Anterior cingulate cortex (tissue), 58 donors: ENCODE measurements at regions not wholly inside any gene's neighbourhood (a gene's known extent, or its start where the extent isn't known, plus 50 kb on each side); places are given as distances from the start of the nearest gene placed in this dataset.

ENCODE experiments used
- DNase-seq, 58 donors: peaks; one replicate each; lab custom pipeline; 2025; lab: John Stamatoyannopoulos, UW

DNA sequence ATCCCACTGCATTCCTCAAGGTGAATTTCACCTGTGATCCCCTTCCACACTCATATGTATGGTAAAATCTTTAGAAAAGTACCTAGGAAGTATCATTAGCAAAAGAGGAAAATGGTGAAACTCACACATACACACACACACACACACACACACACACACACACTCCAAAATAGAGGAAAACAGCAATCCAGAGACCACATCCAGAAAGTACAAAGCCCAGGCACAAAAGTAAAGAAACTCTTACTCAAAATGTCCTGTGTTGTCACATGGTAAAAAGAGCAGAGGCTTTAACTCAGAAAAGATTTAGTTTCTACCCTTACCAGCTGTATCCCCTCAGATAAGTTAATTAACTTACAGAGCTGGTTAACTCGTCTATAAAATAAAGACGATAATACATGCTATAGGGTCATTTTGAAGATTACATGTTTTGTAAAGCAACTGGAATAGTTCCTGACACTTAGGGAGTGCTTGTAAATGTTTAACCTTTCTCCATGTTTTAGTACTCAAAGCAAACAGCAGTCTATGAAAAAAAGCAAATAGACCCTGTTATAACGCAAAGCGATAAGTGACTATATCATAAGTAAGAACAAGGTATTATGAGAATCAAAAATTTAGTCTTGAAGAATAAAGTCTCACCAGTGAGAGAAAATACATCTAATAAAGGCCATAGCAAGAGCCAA lies 360.0 kb upstream of the LRATD1 start:
- no peak for DNase-seq

DNA sequence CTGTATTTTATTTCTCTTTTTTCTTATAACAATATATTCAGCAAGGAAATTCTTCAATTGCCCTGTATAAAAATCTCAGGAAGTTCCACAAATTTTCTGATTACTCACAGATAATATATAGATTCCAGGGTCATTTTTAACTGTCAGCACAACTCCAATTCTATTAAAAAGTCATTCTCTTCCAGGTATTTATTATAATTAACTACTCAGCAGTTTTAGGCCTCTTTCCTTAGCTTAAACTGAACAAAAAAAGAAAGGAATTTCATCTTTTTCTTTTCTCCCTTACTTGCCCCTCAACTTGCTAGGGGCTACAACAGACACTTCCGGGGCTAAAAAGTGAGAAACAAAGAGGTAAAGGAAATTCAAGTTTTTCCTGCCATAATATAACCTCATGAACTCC lies 358.9 kb upstream of the LRATD1 start:
- DNase-seq, result no peak

DNA sequence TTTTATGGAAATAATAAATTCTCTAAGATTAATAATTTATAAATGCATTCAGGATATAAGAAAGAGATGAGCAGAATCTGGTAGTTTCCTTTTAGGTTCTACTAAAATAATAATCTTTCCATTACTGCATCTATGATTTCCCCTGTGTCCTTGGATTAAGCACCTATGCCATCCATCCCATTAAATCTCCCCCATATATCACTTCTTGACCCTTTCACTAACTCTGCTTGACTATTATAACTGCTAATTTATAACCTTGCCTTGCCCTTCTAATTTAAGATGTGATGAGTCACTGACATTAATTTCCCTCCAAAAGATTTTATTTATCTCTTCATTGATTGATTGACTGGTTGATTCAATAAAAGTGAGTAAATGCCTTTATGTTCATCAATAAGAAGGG lies 348.3 kb upstream of the LRATD1 start:
- no peak for DNase-seq

DNA sequence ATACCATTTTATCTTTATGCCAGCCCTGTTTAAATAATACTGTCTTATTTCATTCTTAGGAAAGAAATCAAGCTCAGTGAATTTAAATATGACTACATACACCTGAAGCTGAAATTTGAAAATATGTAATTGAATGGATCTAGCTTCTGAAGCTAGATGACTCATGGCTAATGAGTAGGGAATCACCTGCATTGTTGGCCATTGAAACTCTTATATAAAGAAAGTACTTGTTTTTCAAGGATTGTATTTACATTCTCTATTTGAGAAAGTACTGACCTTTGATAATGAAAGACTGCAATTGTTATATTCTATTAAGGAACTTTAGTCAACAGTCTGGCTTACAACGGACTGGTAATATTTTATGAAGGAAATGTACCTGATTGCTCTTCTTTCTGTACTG lies 346.7 kb upstream of the LRATD1 start:
- DNase-seq, result no peak

DNA sequence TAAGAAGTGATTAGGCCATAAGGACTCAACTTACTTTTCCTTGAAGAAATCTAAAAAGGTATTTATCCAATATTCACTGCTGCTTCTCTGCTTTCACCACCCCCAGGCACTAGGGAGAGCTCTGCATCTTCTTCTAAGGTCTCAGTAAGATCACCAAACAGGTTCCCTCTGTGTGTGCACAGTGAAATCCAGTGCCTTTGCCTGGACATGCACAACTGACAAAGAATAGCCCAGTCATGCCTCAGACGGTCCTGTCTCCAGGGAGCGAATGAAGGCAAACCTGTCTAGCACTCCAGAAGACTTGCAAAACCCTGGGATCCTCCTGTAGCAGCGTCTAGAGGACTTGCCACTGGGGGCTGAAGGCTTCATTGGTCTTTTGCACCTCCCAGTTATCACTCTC lies 344.5 kb upstream of the LRATD1 start:
- no peak for DNase-seq

DNA sequence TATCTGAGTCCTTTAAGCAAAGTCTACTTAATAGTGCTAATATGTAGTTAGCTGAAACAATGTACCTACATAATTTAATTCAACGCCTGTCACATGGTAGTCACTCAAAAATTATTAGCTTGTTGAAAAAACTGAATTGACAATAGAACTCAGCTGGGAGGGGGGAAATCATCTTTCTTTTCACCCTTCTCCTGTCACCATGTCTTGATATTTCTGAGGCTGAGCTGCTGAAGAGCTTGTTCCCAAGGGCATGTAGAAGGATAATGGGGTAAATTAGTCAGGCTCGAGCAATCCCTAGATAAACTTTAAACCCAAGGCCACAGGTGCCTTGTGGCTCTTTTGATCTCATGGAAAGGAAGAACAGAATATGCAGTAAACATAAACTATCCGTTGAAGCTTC lies 339.6 kb upstream of the LRATD1 start:
- DNase-seq, result no peak

DNA sequence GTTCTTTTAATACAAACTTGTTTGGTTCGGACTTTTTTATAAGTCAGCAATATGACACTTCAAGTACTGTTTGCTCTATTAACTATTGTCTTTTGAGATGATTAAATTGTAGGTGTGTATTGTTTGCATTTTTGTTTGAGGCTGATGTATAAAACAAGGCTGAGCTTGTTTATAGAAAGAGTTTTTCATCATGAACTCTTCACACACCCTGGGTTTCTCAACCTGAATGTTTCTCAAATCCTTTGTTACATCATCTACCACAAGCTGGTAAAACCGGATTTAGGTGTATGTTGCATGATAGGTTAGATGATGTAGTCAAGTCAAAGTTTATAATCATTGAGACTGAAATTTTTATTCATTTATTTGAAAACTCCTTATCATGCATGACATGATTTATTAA lies 335.2 kb upstream of the LRATD1 start:
- no peak for DNase-seq

DNA sequence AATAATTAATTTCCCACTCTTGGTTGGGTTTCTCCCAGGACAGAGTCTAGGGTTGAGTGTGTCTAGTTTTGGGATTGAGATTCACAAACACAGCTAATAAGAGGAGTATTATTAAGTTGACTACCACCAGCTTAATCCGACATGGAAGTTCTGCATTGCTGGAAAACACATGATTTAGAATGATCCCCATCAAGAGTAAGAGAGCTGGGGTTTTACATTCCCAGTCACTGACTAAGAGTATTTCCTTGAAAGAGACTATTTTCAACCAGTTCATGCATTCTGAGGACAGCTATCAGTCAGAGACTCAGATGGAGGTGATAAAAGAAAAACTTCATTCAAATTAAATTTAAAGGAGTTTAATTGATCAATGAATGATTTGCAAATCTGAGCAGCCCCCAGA lies 334.6 kb upstream of the LRATD1 start:
- DNase-seq, result no peak

DNA sequence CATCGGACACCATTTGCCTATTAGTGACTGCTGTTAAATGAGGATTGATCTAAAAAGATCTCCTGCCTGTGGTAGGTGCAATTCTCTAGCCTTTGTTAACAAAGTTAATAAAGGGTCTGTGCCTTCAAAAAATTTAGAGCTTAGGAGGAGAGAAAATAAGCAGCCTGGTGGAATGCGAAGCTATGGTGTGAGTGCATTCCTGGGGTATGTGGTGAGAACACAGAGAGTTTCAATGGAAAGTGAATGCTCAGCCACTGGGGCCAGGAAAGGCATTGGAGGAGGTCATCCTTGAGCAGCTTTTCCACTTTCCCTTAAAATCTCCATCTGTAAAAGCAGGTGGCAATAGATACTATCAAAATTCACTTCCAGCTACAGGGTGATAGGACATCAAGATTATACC lies 331.2 kb upstream of the LRATD1 start:
- no peak for DNase-seq

DNA sequence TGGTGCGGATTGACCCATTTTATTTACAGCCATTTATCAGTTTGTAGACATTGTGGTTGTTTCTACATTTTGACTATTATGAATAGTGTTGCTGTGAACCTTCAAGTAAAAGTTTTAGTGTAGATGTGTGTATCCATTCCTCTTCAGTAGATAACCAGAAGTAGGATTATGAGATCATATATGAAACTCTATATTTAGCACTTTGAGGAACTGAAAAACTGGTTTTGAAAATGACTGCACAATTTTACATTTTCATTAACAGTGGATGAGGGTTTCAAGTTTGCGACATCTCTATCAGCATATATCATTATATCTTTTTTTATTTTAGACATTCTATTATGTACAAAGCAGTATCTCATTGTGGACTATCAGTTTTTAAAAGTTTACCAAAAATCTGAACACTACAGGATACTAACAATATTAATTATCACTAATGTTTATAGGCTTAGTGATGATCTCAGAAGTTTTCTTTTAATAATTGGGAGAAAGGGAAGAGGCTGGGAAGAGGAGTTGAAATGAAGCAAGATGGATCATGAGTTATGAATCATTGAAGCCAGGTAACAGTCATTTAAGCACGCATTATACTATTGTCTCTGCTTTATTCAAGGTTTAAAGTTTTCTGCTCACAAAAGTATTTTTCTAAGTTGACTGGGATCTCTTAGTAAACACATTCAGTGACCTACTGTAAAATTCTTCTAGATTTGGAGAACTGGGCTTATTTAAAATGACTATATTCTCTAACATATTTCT lies 329.0 kb upstream of the LRATD1 start:
- no peak for DNase-seq

DNA sequence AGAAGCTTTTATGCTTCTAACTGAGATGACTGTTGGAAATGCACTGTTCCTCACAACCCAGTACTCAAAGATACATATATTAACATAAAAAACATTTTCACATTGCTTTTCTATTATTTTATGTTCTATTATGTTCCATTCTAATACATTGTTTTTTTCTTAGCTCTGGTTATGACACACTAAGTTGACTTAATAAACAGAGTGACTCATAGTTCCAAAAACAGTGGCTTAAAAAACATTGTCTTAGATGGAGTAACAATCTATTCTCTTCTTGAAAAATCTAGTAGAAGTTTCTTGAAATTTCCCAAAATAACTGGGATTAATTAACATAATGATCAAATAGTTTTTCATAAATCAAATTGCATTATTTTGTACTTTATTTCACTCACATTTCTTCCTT lies 328.2 kb upstream of the LRATD1 start:
- no peak for DNase-seq

DNA sequence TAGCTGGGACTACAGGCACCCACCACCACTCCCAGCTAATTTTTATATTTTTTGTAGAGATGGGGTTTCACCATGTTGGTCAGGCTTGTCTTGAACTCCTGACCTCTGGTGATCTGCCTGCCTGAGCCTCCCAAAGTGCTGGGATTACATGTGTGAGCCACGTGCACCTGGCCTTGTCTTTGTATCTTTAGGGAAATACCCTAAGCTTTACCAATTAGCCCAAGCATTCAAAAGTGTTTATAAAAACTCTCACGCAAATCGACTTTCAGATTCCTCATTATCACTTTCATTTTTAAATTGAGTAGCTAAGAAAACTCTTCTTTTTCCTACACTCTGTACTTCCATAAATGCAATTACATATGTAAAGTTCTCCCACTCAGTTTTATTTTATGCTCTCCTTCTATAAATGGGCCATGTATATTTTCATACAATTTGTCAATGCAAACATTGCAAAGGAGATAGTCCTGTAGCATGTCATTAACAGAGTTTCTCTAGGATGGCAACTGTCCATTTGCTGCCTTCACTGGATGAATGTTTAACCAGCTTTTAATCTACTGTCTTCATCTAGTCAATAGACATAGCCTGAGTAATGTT lies 326.2 kb upstream of the LRATD1 start:
- DNase-seq, result no peak

DNA sequence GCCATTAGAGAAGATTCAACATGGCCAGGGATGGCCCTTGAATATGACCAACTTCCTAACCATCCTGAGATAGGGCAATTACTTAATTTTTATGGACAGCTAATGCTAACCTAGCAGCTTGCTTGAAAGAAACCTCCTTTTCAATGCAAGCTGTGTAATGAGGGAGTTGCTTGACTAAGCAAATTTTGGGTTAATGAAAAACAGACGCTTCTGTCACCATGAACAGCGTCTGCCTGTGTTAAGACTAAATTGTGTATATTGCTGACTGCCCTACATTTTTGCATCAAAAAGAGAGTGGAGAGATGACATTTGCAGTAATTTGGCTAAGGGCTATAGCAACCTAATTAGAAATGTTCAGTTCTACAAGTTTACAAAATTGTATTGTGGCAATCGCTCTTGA lies 319.2 kb upstream of the LRATD1 start:
- DNase-seq, result no peak

DNA sequence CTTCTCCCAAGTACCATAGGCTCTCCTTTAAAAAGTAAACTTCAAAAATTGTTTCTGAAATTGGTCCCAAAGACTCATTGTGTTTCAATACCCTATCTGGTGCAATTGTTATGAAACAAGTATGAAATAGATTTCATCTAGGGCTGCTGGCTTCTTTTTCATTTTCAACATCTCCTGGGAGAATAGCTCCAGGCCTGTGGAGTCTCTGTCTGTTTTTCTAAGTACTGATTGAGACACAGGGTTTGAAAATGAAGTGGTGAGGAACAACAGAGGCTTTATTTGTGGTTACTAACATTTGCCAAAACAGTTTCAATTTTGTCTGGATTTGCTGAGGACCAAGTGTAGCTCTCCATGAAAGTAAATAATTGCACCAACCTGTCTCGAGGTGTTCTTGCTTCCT lies 315.9 kb upstream of the LRATD1 start:
- no peak for DNase-seq

DNA sequence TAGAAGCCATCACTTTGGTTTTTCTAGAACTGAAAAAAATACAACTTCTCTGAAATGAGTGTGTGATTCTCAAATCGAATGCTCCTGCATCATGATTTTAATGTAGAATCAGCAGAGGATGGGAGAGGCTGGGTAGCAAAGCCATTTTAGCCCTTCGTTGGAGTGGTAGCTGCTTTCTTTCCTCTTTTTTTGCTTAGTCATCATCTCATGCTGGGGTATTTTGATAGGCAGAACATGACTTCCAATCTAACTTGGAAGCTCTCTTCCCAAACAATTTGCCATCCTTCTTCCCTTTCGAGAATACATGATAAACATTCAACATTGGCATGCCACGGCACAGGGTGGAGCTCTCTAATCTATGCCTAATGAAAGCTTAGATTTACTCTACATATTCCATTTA lies 311.2 kb upstream of the LRATD1 start:
- no peak for DNase-seq

DNA sequence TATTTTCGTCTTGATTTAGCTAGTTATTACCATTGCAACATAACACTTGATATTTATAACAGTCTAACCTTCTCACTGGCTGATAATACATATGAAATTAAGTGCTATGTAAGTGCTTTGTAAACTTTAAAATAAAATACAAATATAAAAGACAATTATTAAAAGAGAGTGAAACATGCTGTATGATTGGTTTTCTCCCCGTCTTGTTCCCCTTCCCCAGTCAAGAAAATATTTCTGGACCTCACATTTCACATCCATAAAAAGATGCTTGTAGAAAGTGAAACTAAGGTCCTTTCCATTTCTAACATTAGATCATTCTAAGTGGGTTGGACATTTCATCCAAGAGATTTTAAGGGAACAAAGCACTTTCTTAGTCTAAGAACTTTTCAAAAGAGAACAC lies 310.2 kb upstream of the LRATD1 start:
- DNase-seq, result no peak

DNA sequence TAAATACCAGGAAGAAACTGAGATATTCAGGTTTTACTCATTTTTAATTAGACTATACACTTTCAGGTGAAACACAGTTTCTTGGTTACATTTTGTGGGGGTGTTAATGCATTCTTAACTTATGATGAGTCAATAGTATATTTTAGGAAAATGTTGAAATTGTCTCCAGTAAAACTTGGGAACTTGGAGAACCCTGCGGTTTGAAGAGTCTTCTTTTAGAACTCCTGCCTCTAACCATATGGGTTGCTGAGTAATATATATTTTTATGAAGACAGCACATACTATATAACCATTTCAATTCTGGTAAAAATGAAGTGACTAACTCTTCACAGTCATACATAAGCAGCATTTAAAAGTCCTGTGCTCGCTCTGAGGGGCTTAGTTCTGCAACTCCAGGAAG lies 308.2 kb upstream of the LRATD1 start:
- DNase-seq, result peak in 1 of 58 donors; percentile 9

DNA sequence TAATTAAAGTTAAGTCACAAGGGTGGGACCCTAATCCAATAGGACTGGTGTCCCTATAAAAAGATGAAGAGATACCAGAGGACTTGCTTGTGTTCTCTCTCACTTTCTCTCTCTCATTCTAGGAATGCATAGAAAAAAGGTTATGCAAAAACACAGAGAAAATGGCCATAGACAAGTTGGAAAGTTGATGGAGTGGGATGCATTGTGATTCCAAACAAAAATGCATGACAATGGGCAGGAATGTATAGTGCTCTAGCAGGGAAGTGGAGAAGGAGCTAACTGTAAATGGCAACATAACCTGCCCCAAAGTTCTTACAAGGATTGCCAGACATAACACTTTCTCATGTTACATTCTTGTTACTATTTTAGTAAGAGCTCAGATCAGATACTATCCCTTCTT lies 301.6 kb upstream of the LRATD1 start:
- DNase-seq, result no peak

DNA sequence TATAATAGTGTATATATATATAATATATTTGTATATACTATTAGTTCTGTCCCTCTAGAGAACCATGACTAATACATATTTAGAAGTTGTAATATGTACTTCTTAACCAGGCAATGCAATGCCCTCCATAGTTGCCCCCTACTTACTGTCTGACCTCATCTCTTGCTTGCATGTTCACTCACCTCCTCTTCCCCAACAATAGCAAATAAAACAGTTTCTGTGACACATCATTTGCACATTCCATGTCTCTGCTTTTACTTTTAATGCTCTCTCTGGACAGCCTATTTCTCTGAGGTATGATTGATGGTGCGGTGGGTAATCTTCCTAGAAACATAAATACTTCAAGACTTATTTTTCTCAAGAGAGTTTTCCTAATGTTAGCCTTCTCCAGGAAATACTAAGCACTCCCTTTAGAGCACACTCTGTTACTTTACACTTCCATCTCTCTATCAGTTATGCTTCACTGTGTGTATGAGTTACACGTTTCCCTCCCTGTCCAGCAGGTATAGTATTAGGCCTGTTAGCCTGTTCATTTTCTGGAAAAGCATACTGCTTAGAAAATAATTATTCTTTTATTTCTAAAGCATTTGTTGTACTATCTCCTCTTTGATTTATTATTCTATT lies 295.6 kb upstream of the LRATD1 start:
- DNase-seq, result no peak

DNA sequence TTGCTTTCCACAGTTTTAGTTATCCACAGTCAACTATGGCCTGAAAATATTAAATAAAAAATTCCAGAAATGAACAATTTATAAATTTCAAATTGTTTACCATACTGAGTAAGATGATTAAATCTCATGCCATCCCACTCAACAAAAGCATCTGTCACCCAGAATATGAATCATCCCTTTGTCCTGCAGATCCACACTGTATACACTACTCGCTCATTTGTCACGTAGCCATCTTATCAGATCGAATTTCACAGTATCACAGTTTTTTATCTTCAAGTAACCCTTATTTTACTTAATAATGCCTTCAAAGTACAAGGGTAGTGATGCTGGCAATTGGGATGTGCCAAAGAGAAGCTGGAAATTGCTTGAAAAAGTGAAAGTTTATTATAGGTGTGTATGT lies 291.8 kb upstream of the LRATD1 start:
- DNase-seq, result no peak

DNA sequence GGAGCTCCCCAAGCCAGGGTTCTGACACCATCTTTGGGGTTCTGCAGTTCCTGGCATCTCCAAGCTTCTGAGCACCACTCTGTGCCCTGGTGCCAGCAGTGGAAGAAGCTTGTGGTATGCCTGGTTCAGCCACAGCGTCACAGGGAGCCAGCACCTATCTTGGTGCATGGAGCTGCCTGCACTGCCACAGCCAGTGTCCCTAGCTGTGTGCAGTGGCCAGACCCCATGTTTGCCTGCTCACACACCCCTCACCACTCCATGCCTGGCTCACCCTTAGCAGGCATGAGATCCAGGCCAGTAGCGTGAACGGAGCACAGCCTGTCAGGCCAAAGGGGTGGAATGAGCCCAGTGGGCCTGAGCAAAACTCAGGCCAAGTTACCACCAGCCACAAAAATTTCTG lies 290.2 kb upstream of the LRATD1 start:
- no peak for DNase-seq

DNA sequence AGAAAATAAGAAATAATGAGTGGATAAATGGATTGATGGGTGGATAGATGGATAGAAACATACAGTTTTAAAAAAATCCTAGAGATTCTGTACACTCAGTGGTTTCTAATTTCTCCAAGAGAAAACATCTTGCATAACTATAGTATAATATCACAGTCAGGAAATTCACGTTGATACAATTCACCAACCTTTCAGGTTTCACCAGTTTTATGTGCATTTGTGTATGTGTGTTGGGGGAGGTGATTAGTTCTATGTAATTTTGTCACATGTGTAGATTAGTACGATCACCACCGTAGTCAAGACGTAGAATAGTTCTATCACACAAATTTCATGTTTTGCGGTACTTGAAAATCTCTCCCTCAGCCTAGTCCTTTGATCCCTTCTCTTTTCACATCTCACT lies 288.2 kb upstream of the LRATD1 start:
- no peak for DNase-seq
